ENCODE measurements at regions not wholly inside any gene's neighbourhood (a gene's known extent, or its start where the extent isn't known, plus 50 kb on each side); places are given as distances from the start of the nearest gene placed in this dataset.

DNA sequence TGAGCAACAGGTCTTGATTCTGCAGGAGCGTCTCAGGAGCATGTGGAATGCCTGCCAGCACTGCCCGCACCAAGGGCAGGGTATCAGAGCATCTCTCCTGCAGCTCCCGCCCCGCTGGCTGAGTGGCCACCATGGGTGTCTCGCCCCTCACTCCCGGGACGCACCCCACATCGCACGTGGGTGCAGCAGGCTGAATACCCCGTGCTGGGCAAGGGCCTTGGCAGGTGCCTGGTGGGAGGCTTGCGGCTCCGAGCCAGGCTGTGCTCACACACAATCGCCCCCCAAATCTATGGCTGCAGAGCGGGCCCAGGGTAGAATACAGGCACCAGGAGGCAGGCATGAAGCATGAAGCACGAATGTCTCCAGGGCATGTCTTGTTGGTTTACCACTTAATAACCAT lies 103.9 kb upstream of the TMEM132D start:
- Mint-ChIP-seq H3K9me3 (ENCODE audit: low read depth, unreplicated experiment) (peaks cover 8% of the 10 kb centered on the region), H3K27ac (ENCODE audit: unreplicated experiment) (no peak overlapping the region), H3K4me1 (ENCODE audit: low read depth, unreplicated experiment) (no peaks in the 10 kb centered on the region), H3K36me3 (ENCODE audit: insufficient read depth, unreplicated experiment) (no peaks in the 10 kb centered on the region), H3K4me3 (ENCODE audit: low read depth, unreplicated experiment) (no peak overlapping the region), H3K27me3 (ENCODE audit: unreplicated experiment) (no peaks in the 10 kb centered on the region)
- intact Hi-C loops (cut with micrococcal nuclease; ENCODE audit: unreplicated experiment), result no loop called here
- BruUV-seq (replicated peaks), result no TSS peak
- TF ChIP-seq, protein P1, sequence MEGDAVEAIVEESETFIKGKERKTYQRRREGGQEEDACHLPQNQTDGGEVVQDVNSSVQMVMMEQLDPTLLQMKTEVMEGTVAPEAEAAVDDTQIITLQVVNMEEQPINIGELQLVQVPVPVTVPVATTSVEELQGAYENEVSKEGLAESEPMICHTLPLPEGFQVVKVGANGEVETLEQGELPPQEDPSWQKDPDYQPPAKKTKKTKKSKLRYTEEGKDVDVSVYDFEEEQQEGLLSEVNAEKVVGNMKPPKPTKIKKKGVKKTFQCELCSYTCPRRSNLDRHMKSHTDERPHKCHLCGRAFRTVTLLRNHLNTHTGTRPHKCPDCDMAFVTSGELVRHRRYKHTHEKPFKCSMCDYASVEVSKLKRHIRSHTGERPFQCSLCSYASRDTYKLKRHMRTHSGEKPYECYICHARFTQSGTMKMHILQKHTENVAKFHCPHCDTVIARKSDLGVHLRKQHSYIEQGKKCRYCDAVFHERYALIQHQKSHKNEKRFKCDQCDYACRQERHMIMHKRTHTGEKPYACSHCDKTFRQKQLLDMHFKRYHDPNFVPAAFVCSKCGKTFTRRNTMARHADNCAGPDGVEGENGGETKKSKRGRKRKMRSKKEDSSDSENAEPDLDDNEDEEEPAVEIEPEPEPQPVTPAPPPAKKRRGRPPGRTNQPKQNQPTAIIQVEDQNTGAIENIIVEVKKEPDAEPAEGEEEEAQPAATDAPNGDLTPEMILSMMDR (IDR thresholded peaks at IDR 0.05; ENCODE audit: unreplicated experiment), result no peak
- DNase-seq, result no peak
- CTCF ChIA-PET, result no interaction called here

- Mint-ChIP-seq H3K36me3 (ENCODE audit: insufficient read depth, unreplicated experiment) (no peaks in the 10 kb centered on the region), H3K4me1 (ENCODE audit: low read depth, unreplicated experiment) (no peaks in the 10 kb centered on the region), H3K9me3 (ENCODE audit: low read depth, unreplicated experiment) (peaks cover 8% of the 10 kb centered on the region), H3K4me3 (ENCODE audit: low read depth, unreplicated experiment) (no peak overlapping the region), H3K27ac (ENCODE audit: unreplicated experiment) (no peak overlapping the region), H3K27me3 (ENCODE audit: unreplicated experiment) (no peaks in the 10 kb centered on the region)
- intact Hi-C loops (cut with micrococcal nuclease; ENCODE audit: unreplicated experiment), result no loop called here
- CTCF ChIA-PET, result no interaction called here
- DNase-seq, result no peak
- BruUV-seq (replicated peaks), result no TSS peak
- TF ChIP-seq, protein P1 (IDR thresholded peaks at IDR 0.05; ENCODE audit: unreplicated experiment), result no peak
Measured at GRCh38 chr12:130008241-130008640, 104.4 kb upstream of the TMEM132D start.

DNA sequence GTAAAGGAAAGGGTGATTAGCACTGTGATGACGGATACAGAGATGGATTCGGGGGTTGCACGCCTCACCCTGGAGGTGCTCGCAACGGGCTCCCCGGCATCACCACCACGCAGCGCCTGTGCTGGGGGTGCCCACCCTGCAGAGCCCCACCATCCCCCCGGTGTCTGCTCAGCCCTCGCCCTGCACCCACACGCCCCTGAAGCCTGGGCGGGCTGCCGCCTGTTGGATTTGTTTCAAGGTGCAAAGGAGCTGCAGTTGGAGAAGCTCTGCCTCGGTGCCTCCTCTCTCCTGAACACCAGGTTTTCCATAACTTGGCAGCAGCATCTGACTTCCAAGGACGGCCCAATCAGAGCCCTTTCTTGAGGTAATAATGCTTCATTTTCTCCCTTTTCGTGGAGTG lies 106.1 kb upstream of the TMEM132D start:
- Mint-ChIP-seq H3K27me3 (ENCODE audit: unreplicated experiment) (no peaks in the 10 kb centered on the region), H3K9me3 (ENCODE audit: low read depth, unreplicated experiment) (peaks cover 8% of the 10 kb centered on the region), H3K36me3 (ENCODE audit: insufficient read depth, unreplicated experiment) (no peaks in the 10 kb centered on the region), H3K27ac (ENCODE audit: unreplicated experiment) (no peak overlapping the region), H3K4me3 (ENCODE audit: low read depth, unreplicated experiment) (no peak overlapping the region), H3K4me1 (ENCODE audit: low read depth, unreplicated experiment) (no peaks in the 10 kb centered on the region)
- TF ChIP-seq, protein P1 (IDR thresholded peaks at IDR 0.05; ENCODE audit: unreplicated experiment), result no peak
- intact Hi-C loops (cut with micrococcal nuclease; ENCODE audit: unreplicated experiment), result loop anchor here (5.0 kb wide), 1 partner anchor 1228 kb away; no protein-coding TSS in a partner anchor
- BruUV-seq (replicated peaks), result no TSS peak
- CTCF ChIA-PET, result no interaction called here
- no peak for DNase-seq

GRCh38 chr12:130011611-130012385 lies 108.0 kb upstream of the TMEM132D start:
- Mint-ChIP-seq H3K27me3 (ENCODE audit: unreplicated experiment) (no peaks in the 10 kb centered on the region), H3K27ac (ENCODE audit: unreplicated experiment) (no peak overlapping the region), H3K9me3 (ENCODE audit: low read depth, unreplicated experiment) (peaks cover 5% of the 10 kb centered on the region), H3K36me3 (ENCODE audit: insufficient read depth, unreplicated experiment) (no peaks in the 10 kb centered on the region), H3K4me3 (ENCODE audit: low read depth, unreplicated experiment) (no peak overlapping the region), H3K4me1 (ENCODE audit: low read depth, unreplicated experiment) (no peaks in the 10 kb centered on the region)
- TF ChIP-seq, protein P1 (IDR thresholded peaks at IDR 0.05; ENCODE audit: unreplicated experiment), result no peak
- CTCF ChIA-PET, result no interaction called here
- no peak for DNase-seq
- BruUV-seq (replicated peaks), result no TSS peak
- intact Hi-C loops (cut with micrococcal nuclease; ENCODE audit: unreplicated experiment), result loop anchor here (5.0 kb wide), 1 partner anchor 1229 kb away; no protein-coding TSS in a partner anchor
